ENCODE measurements at regions not wholly inside any gene's neighbourhood (a gene's known extent, or its start where the extent isn't known, plus 50 kb on each side); places are given as distances from the start of the nearest gene placed in this dataset.

DNA sequence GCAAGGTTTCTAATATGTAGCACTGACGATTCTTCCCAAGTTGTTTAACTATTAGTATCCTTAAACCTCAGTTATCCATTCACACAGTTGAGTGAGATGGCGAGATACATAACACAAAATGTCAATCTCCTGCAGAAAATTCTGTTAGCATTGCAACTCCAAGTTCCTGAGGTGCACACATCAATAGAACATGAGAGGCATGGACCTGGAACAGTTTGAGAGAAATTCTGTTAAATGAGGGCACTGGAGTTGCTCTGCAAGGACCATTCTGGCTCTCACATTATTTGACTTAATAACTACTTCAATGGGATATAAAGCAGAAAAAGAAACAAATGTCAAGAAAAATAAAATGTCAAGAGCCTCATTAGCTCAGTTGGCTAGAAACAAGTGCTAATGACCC is 301.2 kb upstream of the DIAPH2 start:
- RAD21 ChIA-PET (ENCODE audit: unreplicated experiment) = no interaction called here
- in situ Hi-C loops (cut with MboI) = no loop called here

More for the DNA sequence above, 301.2 kb upstream of the DIAPH2 start:
- no peaks in the 10 kb centered on the region for H3K9me3 ChIP-seq (replicated peaks; ENCODE audit: control insufficient read depth, insufficient read depth, low read length)
- POLR2A ChIA-PET = no interaction called here
- TF ChIP-seq E2F4 (IDR thresholded peaks at IDR 0.05; ENCODE audit: low read depth, low read length) = no peak
- TF ChIP-seq NR2F1 (conservative IDR thresholded peaks at IDR 0.05) = no peak
- no peak for TF ChIP-seq POLR2AphosphoS2 (IDR thresholded peaks at IDR 0.05; ENCODE audit: low read depth, low read length)
- TF ChIP-seq SIN3A (IDR thresholded peaks at IDR 0.05; ENCODE audit: low read depth, low read length) = no peak
- TF ChIP-seq, protein P1, sequence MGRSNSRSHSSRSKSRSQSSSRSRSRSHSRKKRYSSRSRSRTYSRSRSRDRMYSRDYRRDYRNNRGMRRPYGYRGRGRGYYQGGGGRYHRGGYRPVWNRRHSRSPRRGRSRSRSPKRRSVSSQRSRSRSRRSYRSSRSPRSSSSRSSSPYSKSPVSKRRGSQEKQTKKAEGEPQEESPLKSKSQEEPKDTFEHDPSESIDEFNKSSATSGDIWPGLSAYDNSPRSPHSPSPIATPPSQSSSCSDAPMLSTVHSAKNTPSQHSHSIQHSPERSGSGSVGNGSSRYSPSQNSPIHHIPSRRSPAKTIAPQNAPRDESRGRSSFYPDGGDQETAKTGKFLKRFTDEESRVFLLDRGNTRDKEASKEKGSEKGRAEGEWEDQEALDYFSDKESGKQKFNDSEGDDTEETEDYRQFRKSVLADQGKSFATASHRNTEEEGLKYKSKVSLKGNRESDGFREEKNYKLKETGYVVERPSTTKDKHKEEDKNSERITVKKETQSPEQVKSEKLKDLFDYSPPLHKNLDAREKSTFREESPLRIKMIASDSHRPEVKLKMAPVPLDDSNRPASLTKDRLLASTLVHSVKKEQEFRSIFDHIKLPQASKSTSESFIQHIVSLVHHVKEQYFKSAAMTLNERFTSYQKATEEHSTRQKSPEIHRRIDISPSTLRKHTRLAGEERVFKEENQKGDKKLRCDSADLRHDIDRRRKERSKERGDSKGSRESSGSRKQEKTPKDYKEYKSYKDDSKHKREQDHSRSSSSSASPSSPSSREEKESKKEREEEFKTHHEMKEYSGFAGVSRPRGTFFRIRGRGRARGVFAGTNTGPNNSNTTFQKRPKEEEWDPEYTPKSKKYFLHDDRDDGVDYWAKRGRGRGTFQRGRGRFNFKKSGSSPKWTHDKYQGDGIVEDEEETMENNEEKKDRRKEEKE (IDR thresholded peaks at IDR 0.05) = no peak
- TF ChIP-seq ZNF274 (IDR thresholded peaks at IDR 0.05; ENCODE audit: insufficient read depth, insufficient read length) = no peak
- no peak for TF ChIP-seq ATF7 (IDR thresholded peaks at IDR 0.05; ENCODE audit: low read depth)
- no peak for TF ChIP-seq MAX (IDR thresholded peaks at IDR 0.05; ENCODE audit: low read depth, low read length)
- no peak for TF ChIP-seq ETV6 (conservative IDR thresholded peaks at IDR 0.05 in 1 of 2, IDR thresholded peaks at IDR 0.05 in 1 of 2; ENCODE audit: borderline replicate concordance in 1 of 2, low read depth in 1 of 2)
- TF ChIP-seq EED (IDR thresholded peaks at IDR 0.05; ENCODE audit: low read depth) = no peak
- TF ChIP-seq SREBF1 (IDR thresholded peaks at IDR 0.05; ENCODE audit: low read length) = no peak
- TF ChIP-seq ZNF24 (IDR thresholded peaks at IDR 0.05) = no peak
- no peak for FAIRE-seq
- H3K4me1 ChIP-seq (ENCODE audit: control insufficient read depth, insufficient read depth, low read length) = no peaks in the 10 kb centered on the region
- H3K27ac ChIP-seq (ENCODE audit: control insufficient read depth, insufficient read depth) = no peak overlapping the region
- H3K36me3 ChIP-seq (ENCODE audit: control insufficient read depth in 2 of 2, insufficient read depth in 2 of 2, low read length in 1 of 2) = no peaks in the 10 kb centered on the region
- SMC1A ChIA-PET (ENCODE audit: uncharacterized antibody, unreplicated experiment) = no interaction called here
- H3K9ac ChIP-seq (ENCODE audit: control insufficient read depth, insufficient read depth, low read length) = no peak overlapping the region
- no peak for DNase-seq (ENCODE audit: low read depth, low spot score)
- 0% methylated on average over 2 of the region's 2 CpGs for WGBS (ENCODE audit: insufficient coverage, insufficient replicate concordance, low lambda C conversion rate, missing lambda C conversion rate)
- ATAC-seq = no peak
- no peaks in the 10 kb centered on the region for H3K27me3 ChIP-seq (replicated peaks in 1 of 2; ENCODE audit: control insufficient read depth in 2 of 2, insufficient read depth in 2 of 2, low read length in 1 of 2)
- BruUV-seq (replicated peaks) = no TSS peak
- H3K4me3 ChIP-seq = no peak overlapping the region
- H3K4me2 ChIP-seq (ENCODE audit: control insufficient read depth, insufficient read depth) = no peak overlapping the region
- no peaks in the 10 kb centered on the region for H3K79me2 ChIP-seq (ENCODE audit: control insufficient read depth, insufficient read depth, low read length)
- H4K20me1 ChIP-seq (ENCODE audit: control insufficient read depth, insufficient read depth) = no peaks in the 10 kb centered on the region
- H2AFZ ChIP-seq (ENCODE audit: control insufficient read depth, low read depth, low read length) = no peak overlapping the region
- intact Hi-C loops (cut with micrococcal nuclease; ENCODE audit: unreplicated experiment) = no loop called here
- CTCF ChIA-PET = no interaction called here

Measured in GM12878 (cell line).